HG03558 (cell line): ENCODE measurements at regions not wholly inside any gene's neighbourhood (a gene's known extent, or its start where the extent isn't known, plus 50 kb on each side); places are given as distances from the start of the nearest gene placed in this dataset.

Experiments
- ATAC-seq: cut with Tn5 transposase; IDR thresholded peaks from one replicate; pipeline ENCODE4 v1.9.1; 2021; ENCODE audit warnings: moderate number of reproducible peaks; ENCODE audit not compliant: unreplicated experiment; ENCODE audit errors: extremely low read depth

GRCh38 chr5:74063346-74063745 is 437.4 kb downstream of the ARHGEF28 start:
- no peak for ATAC-seq

DNA sequence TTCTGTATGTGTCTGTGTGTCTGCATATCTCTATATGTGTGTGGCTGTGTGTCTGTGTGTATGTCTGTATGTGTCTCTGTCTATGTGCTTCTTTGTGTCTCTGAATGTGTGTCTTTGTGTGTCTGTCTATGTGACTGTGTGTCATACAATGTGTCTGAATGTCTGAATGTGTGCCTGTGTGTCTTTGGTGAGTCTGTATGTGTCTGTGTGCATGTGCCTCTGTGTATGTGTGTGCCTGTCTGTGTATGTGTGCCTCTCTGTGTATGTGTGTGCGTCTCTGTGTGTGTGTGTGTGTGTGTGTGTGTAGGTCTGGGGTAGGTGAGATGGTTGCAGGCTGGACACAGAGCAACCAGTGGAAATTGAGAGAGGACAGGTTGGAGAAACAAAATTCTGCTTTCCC is 435.3 kb downstream of the ARHGEF28 start:
- ATAC-seq = no peak

DNA sequence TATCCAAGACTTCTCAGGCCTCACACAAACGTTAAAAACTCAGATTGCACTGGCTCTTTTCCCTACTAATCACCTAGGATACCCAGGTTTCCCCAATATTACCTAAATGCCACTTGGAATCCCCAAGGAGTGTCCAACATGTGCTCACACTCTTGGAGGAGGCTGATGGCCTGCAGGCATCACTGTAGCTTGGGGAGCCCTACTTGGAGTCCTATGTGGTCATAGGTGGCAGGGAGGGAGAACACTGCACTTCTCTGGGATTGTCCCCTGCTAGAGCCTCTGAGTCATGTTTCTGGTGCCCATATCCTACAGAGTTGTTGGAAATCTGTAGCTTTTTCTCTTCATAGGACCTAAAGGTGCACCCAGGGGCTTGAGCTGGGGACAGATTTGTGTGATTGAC is 433.7 kb downstream of the ARHGEF28 start:
- ATAC-seq = no peak

- ATAC-seq = no peak
Measured at GRCh38 chr5:74056789-74057164, 430.8 kb downstream of the ARHGEF28 start.

DNA sequence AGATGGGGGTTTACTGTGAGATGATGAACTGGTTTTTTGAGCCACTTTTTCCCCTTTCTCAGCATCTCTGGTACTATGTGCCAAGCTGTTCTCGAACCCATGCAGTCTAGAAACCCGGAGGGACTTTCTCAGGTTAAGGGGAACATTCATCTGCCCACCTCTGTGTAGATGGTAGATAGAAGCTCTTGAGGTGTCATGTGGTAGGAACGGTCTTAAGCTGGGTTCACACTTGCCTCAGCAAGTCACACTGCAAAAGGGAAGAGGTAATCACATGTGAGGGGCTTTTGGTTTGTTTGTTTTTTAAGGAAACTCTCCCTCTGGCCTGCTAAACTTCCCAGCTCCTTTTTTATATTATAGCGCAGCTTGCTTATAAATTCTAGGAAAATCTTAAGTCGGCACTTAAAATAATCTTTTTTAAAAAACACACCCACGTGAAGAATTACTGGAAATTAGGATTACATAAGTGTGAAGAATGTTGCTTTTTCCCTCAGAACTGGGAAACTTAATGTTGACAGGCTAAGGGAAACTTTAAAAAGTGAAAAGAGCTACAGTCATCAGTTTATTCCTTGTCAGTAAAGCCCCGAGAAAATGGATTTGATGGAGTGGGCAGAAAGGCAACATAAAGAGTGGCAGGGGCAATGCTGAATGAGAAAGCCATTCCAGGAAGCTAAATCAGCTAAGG is 430.3 kb downstream of the ARHGEF28 start:
- ATAC-seq = no peak

DNA sequence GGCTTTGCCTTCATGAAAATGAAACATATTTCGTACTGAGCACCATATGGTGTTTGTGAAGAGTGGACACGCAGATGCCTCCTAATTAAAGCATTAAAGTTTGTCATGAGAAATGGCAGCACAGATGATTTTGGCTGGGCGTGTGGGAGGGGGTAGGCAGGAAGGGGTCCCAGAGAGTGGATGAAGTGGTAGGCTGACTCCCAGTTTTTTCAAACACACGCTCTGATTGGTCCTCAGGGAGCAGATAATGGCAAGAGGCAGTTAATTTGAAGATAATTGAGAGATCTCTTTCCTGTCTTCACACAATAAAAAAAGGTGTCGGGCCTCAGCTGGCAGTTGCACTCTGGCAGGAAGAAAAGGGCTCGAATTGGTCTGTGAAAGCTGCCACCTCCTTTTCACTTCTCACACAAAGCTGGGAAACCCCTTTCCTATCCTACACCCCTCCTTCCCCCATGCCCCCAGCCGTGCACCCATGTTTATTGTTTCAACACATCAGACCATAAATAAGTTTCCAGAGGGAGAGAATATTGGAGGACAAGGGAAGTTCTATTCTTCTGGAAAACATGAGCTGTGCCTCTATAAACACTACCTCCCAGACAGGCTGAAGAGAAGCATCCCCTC is 429.6 kb downstream of the ARHGEF28 start:
- no peak for ATAC-seq

DNA sequence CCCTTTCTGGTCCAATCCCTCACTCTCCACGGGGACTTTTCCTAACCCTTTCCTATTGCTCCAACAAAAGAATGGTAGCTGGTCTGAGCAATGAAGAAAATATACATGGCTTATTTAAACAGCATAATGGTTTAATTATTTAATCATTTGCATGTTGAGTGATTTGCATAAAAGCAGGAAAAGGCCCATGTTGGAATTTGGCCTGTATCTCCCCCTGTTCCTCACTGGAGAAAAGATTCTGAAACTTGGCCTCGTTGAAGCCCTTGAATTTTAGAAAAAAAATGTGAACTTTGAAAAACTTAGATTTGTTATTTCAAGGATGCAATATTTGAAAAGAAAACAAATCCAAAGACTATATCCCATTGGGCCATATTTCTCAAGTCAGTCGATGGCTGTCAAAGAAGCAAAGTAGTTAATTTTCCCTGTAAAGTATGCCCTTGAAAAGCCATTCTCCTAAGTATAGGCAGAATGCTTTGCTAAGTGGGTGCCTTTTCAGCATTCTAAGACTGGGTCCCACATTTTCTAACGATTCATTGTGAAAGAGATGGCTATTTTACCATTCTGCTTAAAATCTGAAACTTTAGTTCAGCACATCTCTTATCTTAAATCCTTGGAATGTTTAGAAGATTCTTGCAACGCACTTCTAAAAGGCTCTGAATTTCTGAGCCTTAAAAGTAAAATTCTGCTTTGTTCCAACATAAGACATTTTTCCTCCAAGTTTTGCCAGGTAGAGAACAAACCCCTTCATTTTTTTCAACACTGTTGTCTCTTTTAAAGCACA is 428.8 kb downstream of the ARHGEF28 start:
- ATAC-seq = no peak

GRCh38 chr5:74054139-74054538 is 428.1 kb downstream of the ARHGEF28 start:
- ATAC-seq = no peak

DNA sequence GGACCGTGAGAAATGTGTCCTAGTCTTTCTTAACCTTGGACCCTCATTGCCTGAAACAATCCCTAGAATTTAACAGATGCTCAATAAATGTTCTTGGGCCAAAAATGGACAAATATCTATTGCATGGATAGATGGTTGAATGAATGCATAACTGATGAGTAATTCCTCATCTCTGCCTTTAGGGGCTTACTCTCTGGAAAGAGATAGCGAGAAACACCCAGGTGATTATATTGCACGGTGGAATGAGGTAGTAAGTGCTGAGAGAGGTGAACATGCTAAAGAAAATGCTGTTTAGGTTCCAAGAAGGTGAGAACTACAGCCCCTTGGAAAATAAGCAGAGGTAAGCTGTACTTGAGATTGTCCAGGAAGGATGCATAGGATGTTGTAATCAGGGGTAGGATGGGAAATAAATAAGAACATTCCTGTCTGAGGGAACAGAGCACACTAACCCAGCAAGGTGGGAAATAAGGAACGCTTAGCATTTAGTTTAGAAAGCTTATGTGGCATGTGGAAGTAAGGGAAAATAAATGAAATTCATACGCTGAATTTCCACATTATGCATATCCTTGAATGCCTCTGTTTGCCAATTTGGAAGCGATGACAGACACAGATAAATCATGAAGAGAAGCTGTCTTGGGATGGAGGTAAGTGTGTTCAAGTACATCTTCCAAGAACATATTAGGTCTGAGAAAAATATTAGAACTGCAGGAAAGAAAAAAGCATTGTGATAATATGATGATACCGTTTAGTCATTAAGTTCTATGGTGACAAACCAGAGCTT is 426.6 kb downstream of the ARHGEF28 start:
- no peak for ATAC-seq

GRCh38 chr5:74051076-74051475 is 425.1 kb downstream of the ARHGEF28 start:
- no peak for ATAC-seq

GRCh38 chr5:74044936-74045335 is 418.9 kb downstream of the ARHGEF28 start:
- ATAC-seq = no peak

GRCh38 chr5:74042959-74043358 is 417.0 kb downstream of the ARHGEF28 start:
- no peak for ATAC-seq

GRCh38 chr5:74042559-74042958 is 416.6 kb downstream of the ARHGEF28 start:
- ATAC-seq = no peak

- no peak for ATAC-seq
Measured at GRCh38 chr5:74041913-74042312, 415.9 kb downstream of the ARHGEF28 start.

DNA sequence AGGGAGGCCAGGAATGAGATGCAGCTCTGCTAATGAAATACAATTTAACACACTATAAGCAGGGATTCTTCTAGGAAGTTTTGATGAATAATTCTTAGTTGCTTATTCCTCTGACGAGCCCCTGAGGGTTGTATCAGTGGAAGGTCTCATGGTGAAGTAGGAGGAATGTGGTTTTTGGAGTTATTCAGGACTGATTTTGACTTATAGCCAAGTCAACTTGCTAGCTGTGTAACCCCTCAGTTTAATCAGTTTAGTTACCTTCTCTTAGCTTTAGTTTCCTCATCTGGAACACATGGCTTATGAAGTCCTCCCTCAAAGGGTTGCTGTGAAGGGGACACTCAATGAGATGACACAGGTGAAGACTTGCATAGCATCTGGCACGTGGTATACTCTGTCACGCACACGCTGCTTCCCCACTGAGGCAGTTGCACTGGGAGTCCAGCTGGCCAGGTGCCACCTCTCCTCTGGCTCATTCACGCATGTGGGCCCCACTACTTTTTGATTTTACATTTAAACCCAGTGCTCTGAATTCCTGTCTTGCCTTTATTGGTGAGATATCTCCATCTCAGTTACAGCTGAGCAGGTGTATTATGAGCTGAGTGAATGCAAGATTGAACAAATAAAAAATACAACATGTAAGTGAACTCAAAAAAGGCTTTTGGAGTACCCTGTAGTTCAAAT is 415.0 kb downstream of the ARHGEF28 start:
- no peak for ATAC-seq

DNA sequence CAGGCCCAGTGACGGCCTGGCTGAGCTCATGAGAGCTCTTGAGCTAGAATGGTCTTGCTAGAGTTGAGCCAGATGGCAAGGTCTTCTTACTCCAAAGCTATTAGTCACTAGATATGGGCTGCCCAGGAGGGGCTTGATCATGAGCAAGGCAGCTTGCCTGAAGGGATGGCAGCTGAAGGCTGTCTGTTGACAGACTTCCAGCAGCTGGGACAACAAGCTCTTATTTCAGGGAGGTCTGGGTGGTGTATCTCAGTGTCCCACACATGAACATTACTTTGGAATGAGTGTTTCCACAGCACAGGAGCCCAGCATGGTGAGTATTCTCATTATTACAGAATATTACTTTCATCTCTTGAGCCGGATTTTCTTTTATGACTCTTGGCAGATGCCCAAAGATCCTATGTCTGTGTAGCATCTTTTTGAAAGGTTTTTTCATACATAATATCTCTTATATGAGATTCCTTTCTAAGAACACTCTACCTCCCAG is 414.1 kb downstream of the ARHGEF28 start:
- no peak for ATAC-seq

DNA sequence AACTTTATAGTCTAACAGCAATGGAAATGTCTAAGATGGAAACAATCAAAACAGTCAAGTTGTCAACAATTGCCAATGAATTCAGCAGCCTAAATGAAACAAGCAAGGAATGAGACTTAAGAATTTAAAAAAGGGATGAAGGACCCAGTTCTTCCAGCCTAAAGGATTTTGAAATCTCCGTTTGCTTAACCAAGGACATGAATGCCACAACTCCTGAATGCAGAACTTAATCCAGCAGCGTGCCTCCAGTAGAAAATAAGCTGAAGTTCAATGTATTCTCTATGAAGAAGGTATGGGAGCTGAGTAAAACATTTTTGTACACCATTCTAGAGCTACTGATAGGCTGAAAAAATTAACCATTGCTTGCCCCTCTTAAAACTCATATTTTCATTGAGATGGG is 411.3 kb downstream of the ARHGEF28 start:
- ATAC-seq = no peak

- ATAC-seq = no peak
Measured at GRCh38 chr5:74035521-74035937, 409.5 kb downstream of the ARHGEF28 start.

GRCh38 chr5:74034733-74035132 is 408.7 kb downstream of the ARHGEF28 start:
- no peak for ATAC-seq

DNA sequence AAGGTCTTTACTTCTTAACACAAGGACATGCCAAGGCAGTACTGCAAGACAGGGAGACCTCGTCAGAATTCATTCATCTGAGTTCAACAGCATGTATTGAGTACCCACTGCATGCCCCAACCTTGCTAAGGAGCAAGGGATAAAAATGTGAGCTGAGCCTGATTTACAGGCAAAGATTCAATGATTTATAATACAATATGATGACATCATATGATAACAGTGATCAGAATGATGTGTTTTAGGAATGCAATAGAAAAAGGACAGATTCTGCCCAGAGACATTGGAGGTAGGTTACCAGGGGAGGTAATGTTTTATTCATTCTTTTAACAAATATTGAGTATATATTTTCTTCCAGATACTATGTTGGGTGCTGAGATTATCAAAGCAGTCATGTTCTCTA is 406.6 kb downstream of the ARHGEF28 start:
- ATAC-seq = no peak
